HL-60 (cell line): ENCODE measurements at regions not wholly inside any gene's neighbourhood (a gene's known extent, or its start where the extent isn't known, plus 50 kb on each side); places are given as distances from the start of the nearest gene placed in this dataset.

Experiments used
- DNase-seq, 2 experiments: peaks; one replicate each; pipeline ENCODE4 v3.0.0-alpha.2; 2010 to 2020; ENCODE audit warnings: low read depth in 1 of 2, low spot score in 1 of 2
- H3K27ac ChIP-seq: fragments of 250-450 bp; sonication (Bioruptor Pico); replicated peaks from 2 replicates; pipeline ENCODE4 v1.5.1; 2020; ENCODE audit warnings: mild to moderate bottlenecking, moderate library complexity
- H3K27me3 ChIP-seq: fragments of 250-450 bp; sonication (Bioruptor Pico); 2 replicates; pipeline ENCODE4 v1.5.1; 2021; ENCODE audit warnings: mild to moderate bottlenecking, moderate library complexity; ENCODE audit not compliant: insufficient read depth, poor library complexity, severe bottlenecking
- H3K4me3 ChIP-seq: replicated peaks from 2 replicates; pipeline ENCODE4 v1.5.1; 2011; ENCODE audit warnings: mild to moderate bottlenecking, control low read depth, low read length; ENCODE audit not compliant: insufficient read depth
- CTCF ChIP-seq: IDR thresholded peaks from one replicate; pipeline ENCODE4 v1.5.1; 2011; ENCODE audit warnings: low read length, control low read depth, inconsistent platforms; ENCODE audit not compliant: insufficient read depth
- GABPA ChIP-seq: IDR thresholded peaks from 2 replicates; pipeline ENCODE4 v1.6.1; 2012; ENCODE audit warnings: low read depth
- POLR2AphosphoS5 ChIP-seq: IDR thresholded peaks from 2 replicates; pipeline ENCODE4 v1.6.1; 2012; ENCODE audit warnings: low read depth
- REST ChIP-seq: IDR thresholded peaks from 2 replicates; pipeline ENCODE4 v1.6.1; 2012; ENCODE audit warnings: low read depth; ENCODE audit not compliant: insufficient replicate concordance
- SPI1 ChIP-seq: IDR thresholded peaks from 2 replicates; pipeline ENCODE4 v1.6.1; 2012; ENCODE audit warnings: low read depth, mild to moderate bottlenecking, borderline replicate concordance

GRCh38 chr5:99445805-99446204 lies 517.0 kb upstream of the CHD1 start:
- no peak for DNase-seq
- no peak for TF ChIP-seq POLR2AphosphoS5
- no peak for TF ChIP-seq SPI1
- no peak for TF ChIP-seq GABPA
- no peak overlapping the region for H3K4me3 ChIP-seq
- H3K27ac ChIP-seq, result no peak overlapping the region
- H3K27me3 ChIP-seq, result no peaks in the 10 kb centered on the region

GRCh38 chr5:99441235-99441634 lies 512.4 kb upstream of the CHD1 start:
- H3K27me3 ChIP-seq, result no peaks in the 10 kb centered on the region
- no peak overlapping the region for H3K4me3 ChIP-seq
- no peak for TF ChIP-seq CTCF
- TF ChIP-seq POLR2AphosphoS5, result no peak
- no peak for TF ChIP-seq SPI1
- TF ChIP-seq REST, result no peak
- no peak for TF ChIP-seq GABPA
- no peak overlapping the region for H3K27ac ChIP-seq
- no peak for DNase-seq

GRCh38 chr5:99438619-99439018 lies 509.8 kb upstream of the CHD1 start:
- no peak overlapping the region for H3K27ac ChIP-seq

More at GRCh38 chr5:99438619-99439018, 509.8 kb upstream of the CHD1 start:
- no peak for TF ChIP-seq SPI1
- TF ChIP-seq CTCF, result no peak
- no peak for TF ChIP-seq REST
- TF ChIP-seq GABPA, result no peak
- TF ChIP-seq POLR2AphosphoS5, result no peak
- no peak for DNase-seq
- H3K27me3 ChIP-seq, result no peaks in the 10 kb centered on the region
- H3K4me3 ChIP-seq, result no peak overlapping the region
